NCI-H2081 treated with DMSO at 0.1 percent for 48 hours (cell line): ENCODE measurements at regions not wholly inside any gene's neighbourhood (a gene's known extent, or its start where the extent isn't known, plus 50 kb on each side); places are given as distances from the start of the nearest gene placed in this dataset.
"Not testable (repeated sequence)": the region's sequence is repeated elsewhere in the genome, so short reads cannot be mapped to it uniquely, and the experiment has no call there.

ENCODE experiments used
- DNase-seq: peaks from one replicate; lab custom pipeline; 2025; lab: John Stamatoyannopoulos, UW

DNA sequence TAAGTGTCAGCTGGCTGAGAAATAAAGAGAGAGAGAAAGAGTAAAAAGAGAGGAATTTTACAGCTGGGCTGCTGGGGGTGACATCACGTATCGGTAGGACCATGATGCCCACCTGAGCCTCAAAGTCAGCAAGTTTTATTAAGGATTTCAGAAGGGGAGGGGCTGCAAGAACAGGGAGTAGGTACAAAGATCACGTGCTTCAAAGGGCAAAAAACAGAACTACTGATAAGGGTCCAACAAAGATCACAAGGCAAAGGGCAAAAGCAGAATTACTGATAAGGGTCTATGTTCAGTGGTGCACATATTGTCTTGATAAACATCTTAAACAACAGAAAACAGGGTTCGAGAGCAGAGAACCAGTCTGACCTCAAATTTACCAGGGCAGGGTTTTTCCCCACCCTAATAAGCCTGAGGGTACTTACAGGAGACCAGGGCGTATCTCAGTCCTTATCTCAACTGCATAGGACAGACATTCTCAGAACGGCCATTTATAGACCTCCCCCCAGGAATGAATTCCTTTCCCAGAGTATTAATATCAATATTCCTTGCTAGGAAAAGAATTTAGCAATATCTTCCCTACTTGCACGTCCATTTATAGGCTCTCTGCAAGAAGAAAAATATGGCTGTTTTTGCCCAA lies 128.3 kb upstream of the PZP start:
- DNase-seq, result not testable (repeated sequence)

DNA sequence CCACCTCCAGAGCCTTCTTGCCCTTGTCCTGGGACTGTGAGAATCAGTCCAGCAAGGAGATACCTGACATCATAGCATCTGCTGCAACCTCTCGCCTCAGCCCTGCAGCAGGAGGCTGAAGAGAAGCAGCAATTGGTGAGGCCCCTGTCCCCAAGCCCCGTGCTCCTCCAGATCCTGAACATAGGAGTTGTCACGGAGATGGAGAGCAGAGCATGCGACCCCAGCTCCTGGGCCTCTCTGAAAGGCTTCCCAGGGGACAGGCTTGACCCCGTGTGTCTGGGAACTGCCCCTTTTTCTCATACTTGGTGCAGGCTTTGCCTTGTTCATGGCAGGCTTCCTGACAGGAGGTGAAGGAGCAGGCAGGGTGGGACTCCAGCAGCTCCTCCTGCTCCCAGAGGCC lies 127.7 kb upstream of the PZP start:
- DNase-seq, result no peak

DNA sequence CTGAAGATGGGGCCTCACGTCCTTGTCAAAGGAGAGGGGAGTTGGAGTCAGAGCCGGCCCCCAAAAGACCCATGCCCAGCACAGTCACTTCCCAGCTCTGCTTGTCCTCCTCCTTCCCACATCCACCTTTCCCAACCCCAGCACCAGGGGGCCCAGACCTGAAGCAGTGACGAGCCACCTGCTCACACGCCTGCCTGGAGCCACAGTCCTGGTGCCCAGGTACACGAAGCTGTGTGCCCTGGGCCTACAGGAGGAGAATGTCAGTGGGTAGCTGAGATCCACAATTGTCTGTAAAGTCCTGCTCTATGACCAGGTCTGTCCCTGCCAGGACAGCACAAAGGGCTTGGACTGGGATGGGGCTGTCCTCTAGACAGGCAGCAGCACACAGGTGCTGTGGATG lies 126.8 kb upstream of the PZP start:
- no peak for DNase-seq

DNA sequence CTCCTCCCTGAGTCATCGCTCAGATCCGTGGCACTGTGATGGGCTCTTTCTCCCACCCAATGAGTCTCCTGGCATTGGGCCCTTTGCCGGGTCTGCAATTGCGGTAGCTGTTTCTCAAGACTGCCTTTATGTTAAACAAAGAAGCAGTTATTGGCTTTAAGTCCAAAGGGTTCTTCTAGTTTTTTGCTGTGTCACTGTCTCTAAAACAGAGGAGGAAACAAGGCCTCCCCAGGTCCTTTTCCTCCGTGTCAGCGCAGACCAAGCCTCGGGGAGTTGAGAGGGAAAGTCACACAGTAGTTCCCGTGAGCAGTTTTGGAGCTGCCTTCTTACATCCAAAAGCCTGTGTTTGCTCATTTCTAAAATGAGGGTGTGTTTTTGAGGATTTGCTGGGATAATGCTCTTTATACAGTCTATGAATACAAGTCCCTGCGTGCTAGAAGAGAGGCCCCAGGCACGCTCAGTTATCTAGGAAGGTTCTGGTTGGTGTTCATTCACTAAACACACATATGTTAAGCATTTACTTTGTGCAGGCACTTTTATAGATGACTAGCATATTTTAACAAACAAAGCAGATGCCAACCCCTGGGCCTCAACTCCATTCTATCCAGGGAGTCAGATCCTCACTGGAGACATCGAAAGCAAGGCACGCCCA lies 126.0 kb upstream of the PZP start:
- no peak for DNase-seq

DNA sequence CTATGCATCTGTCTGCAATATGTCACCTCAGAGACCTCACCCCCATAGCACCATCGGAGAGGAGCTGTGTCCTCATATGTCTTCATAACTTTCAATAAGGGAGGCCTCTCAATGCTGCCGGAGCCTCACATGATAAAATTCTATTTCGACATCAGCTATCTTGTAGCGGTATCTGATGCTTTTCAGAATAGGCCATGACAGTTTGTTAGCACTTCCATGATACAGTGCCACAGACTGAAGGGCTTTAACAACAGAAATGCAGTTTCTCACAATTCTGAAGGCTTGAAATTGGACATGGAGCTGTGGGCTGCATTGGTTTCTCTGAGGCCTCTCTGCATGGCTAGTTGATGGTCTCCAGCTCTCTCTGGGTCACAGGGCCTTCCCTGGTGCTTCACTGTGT lies 125.0 kb upstream of the PZP start:
- no peak for DNase-seq

DNA sequence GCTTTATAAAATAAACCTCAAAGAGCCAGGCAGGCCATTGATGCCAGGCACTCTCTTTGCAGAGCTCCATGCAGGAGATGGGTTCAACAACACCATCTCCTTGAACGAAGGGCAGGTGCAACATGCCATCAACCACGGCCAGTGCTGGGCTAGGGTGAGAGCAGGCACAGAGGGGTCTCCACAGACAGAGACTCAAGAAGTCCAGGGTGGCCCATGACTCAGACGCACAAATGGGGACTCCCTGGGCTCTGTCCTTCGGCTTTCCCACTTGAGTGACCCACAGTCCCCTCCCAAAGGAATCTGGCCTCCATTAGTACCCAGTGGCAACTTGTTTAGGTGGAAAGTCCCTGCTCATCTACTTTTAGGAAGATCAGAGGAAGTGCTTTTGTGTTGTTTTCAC lies 124.4 kb upstream of the PZP start:
- no peak for DNase-seq

DNA sequence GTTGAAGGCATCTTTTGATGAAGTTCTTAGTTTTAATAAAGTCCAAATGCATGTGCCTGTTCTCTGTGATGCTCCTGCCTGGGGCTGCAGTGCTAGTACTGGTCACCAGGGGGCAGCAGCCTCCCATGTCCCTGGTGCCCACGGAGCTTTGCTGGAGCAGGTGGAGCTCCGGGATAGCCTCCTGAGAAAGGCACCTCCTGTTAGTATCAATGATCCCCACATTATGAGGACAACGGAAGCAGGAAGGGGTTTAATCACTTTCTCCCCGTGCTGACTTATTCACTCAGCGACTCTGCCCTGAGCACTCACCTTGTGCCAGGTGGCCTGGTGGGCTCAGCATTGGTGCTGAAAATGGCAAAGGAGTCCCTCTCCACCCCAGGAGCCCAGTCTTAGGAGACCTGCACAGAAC lies 123.0 kb upstream of the PZP start:
- DNase-seq, result no peak

DNA sequence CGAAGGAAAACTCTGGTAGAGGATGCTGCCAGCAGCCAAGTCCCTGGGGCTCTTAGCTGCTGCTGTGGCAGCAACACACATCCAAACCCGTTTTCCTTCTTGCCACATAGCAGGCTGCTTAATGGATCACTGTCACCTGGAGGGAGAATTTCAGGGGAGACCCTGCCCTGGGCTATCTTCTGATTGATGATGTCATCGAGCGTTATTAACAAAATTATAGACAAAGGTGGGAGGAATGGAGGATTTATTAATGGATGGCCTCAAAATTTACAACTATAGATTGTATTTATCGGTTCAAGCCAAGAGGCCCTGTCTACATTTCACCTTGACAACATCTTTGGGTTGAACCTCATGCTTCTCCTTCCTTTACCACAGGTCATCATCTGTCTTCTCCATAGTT lies 120.8 kb upstream of the PZP start:
- DNase-seq, result no peak

DNA sequence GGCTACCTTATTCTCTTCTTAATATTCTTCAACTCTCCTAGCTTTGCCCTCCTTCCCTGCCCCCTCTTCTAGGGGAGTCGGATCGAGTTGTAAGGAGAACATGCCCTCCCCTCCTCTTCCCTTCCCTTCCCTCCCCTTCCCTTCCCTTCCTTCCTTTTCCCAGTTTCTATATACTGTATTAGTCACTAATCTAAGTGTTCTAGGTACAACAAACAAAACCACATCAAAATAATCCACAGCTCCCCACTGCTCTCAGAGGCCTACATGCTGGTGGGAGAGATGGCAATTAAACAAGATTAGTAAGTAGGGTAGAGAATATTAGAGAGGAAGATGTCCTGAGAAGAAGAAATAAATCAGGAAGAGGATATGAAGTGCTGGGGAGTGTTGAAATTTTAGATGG lies 119.9 kb upstream of the PZP start:
- DNase-seq, result no peak

DNA sequence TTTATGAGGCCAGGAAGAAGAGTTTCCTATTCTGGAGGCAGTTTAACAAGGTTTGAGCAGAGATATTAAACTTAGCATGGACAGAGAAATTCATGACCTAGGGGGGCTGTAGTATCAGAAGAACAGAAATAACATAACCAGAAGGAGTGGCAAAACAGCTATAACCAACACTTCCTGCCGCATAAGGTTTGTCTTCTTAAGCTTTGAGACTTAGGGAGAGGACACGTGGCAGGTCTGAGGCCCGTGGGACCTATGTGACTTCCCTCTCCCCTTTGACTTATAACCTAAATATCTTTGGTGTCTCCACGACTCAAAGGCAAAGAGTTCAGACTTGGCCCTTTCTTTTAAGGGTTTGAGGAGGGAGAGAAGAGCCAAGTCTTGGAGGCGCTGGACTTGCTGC lies 119.1 kb upstream of the PZP start:
- DNase-seq, result no peak

DNA sequence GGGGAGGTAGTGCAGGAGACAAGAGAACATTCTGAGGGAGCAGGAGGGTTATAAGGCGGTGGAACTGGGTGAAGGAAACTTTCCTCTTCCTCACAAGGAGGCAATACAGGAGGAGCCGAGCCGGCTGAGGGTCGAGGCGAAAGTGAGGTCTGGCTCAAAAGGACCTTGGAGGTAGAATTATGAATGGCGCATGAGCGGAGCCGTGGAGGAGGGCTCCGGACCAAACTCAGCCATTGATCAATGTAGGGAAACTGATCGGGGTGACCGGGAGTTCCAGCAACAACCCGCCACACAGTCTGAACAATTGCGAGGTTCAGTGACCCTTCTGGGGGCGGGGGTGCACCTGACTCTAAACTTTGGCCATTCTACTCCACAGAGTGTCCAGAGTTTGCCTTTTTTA lies 118.7 kb upstream of the PZP start:
- not testable (repeated sequence) for DNase-seq

DNA sequence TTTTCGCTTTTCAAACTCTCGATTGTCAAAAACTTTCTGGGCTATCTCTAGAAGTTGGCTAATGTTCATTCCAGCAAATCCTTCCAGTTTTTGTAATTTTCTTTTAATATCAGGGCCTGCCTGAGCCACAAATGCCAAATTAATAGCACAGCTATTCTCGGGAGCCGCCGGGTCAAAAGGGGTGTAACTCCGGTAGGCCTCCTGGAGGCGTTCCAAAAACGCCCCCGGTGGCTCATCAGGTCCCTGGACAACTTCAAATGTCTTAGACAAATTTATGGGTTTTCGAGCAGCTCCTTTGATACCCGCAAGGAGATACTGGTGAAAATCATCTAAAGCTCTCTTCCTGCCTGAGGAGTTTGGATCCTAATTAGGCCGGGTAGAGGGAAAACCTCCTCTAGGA lies 117.9 kb upstream of the PZP start:
- no peak for DNase-seq

DNA sequence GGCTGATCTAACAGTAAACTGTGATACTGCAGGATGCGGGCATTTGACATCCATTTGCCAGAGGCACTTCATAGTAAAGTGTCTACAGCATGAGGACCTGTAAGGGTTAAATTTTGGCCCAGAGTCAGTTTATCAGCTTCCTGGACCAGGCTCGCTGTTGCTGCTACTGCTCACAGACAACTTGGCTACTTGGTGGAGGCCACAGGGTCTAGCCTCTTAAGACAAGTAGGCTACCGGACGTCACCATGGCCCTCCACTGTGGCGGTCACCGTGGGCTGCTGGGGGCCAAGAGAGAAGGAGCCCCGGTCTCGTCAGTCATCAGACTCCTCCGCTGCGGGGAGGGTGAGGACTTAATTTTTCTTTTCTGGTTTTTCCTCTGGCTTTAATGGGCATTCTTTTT lies 117.3 kb upstream of the PZP start:
- DNase-seq, result no peak

DNA sequence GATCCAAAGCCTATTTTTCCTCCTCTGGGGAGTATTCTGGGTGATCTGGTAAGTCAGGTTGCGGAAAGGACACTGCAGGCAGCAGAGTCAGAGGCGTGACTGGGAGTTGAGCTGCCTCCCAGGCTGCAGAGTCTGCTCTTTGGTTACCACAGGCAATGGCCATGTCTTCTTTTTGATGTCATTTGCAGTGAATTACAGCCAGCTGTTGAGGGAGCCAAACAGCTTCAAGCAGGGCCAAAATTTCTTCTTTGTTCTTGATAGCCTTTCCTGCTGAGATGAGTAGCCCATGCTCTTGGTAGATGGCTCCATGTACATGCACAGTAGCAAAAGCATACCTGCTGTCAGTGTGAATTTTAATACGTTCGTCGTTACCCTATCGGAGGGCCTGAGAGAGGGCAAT lies 116.6 kb upstream of the PZP start:
- DNase-seq, result no peak

DNA sequence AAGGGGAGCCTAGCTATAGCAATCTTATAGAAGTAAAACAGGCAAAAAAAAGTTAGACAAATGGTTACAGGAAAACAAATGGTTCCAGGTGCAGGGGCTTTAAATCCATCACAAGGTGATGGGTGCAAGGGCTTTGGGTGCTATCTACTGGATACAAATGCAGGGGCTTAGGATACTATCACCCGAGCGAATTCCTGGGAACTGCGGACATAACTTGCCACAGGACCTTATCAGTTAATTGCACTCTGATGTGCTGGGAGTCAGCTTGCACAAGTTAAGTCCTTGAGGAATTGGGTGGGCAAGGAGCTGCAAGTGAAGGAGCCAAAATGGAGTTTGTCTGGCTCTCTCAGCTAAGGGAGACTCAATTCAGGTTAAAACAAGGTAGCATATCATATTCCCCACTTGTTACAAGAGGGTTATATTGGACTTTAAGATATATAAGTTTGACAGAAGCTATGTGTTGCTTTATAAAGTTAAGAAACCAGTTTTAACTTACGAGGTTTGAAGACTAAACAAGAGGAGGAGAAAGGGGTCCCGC lies 115.0 kb upstream of the PZP start:
- no peak for DNase-seq

DNA sequence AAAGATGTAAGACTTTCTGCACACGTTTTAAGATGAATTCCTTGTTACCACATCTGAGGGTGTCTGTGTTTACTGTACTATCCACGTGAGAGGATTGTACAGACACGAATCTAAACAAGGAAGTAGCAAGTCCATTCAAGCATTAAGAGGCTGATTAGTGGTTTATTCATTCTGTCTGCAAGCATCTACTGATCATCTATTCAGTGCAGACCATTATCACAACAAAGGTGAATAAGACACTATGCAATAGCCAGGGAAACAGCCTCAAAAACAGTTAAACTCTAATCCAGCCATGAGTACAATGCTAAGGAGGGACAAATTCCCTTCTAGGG lies 111.6 kb upstream of the PZP start:
- no peak for DNase-seq

DNA sequence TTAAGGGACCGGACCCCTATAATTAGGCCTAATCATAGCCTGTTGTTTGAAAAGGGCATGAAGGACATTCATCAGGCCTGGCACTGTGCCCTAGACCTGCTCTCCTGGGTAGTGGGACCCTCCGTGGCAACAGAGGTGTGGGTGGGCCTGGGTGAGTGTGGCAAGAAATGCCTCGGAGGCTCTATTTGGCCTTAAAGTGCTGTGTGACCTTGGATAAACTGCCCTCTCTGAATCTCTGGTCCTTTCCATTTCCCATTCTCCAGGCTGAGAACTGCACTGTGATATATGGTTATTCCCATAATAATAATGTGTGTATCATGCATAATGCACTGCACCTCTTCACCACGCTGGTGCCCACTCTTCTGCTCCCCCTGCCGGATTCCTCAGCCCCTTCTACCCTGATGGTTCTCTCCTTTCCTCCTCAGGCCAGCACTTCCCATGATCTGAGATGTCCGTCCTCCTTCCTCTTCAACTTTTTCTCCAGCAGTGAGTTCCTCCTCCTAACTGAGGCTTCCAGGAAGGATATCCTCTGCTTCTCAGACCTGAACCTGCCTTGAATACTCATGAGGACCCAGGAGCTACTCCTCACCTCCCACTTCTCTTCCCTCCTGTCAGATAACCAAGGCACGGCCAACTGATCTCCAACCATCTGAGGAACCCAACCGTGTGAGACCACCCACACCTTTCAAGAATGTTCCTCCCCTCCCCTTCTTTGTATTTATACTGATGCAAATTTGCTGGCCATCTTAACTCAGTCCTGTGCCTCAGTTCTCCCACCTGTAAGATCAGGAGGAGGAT lies 111.0 kb upstream of the PZP start:
- no peak for DNase-seq

DNA sequence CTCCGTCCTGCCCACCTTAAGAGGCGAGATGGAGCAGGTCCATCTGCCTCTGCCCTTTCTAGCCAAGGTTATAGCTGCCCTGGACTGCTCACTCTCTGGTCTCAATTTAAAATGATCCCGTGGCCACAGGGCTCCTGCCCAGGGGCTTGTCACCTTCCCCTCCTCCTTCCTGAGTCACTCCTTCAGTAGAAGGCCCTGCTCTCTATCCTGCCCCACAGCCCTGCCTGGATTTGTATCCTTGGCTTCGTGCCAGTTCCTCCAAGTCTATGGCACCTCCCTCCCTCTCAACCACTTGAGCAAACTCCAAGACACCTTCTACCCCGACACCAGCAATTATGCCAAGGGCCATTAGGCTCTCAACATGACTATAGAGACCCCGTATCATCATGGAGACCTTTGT lies 105.3 kb upstream of the PZP start:
- not testable (repeated sequence) for DNase-seq

DNA sequence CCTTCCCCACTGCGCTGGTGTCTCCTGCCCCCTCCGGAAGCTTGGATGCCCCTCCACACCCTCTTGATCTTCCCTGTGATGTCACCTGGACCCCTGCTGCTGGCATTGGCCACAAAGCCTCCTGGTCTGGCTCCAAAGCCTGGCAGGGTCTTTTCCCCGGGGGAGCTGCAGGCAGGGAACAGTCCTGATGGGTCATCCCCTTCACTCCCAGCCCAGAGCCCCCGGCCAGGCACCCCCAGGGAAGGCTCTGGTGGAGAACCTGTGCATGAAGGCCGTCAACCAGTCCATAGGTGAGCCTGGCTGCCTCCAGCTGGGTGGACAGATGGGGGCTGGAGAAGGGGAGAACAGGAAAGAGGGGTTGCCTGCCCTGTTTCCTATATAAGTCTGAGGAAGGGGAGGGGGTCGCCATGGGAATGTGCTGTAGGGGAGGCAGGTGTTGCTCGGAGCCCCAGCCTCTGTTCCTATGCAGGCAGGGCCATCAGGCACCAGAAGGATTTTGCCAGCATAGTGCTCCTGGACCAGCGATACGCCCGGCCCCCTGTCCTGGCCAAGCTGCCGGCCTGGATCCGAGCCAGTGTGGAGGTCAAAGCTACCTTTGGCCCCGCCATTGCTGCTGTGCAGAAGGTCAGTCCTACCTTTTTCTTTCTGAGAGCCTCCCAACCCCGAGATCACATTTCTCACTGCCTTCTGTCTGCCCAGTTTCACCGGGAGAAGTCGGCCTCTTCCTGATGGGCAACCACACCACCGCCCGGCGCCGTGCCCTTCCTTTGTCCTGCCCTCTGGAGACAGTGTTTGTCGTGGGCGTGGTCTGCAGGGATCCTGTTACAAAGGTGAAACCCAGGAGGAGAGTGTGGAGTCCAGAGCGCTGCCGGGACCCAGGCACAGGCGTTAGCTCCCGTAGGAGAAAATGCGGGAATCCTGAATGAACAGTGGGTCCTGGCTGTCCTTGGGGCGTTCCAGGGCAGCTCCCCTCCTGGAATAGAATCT lies 104.5 kb upstream of the PZP start:
- not testable (repeated sequence) for DNase-seq

DNA sequence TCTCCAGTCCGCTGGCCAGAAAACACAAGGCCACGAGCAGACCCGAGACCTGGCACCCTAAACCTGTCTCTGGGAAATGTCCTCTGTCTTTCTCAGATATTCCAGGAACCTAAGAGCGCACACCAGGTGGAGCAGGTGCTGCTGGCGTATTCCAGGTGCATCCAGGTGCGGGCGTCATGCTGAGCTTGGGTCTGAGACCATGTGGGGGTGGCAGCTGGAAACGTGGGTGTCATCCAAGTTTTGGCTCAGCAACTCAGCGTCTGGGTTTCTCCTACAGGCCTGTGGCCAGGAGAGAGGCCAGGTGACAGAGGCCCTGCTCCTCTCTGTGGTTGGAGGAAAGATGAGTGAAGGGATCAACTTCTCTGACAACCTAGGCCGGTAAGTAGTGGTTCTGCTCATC lies 103.3 kb upstream of the PZP start:
- DNase-seq, result not testable (repeated sequence)

DNA sequence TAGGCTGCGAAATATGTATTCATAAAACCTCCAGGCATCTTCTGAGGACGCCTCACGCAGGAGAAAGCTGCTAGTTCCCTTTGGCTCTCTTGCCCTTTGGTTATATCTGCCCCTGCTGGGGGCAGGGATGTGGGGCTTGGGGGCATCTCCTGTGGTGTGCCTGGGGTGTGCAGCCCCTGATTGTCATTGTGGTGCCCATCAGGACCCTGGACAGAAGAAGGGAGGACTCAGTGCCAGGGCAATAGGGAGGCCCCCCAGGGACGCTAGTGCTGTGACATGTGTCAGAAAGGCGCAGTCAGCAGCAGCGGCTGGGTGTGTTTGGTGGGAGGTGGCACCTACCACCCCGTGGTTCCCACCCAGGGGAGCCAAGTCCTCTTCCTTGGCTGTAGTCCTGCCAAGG lies 102.5 kb upstream of the PZP start:
- not testable (repeated sequence) for DNase-seq

DNA sequence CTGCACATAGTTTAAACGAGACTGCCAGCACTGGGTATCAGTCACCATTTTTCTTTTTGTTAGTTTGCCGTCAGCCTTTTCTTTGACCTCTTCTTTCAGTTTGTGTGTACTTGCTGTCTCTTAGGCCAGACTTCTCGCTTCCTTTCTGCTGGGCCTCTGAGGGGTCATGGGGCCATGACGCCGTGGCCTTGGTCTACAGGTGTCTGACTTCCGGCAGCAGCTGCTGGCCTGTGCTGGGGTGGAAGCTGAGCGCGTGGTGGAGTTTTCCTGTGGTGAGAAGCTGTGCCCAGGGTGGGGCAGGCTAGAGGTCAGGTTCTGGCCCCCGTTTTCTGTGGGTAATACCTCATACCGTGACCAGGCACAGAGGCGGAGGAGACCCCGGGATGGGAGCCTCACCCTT lies 101.6 kb upstream of the PZP start:
- not testable (repeated sequence) for DNase-seq
